ENCODE measurements at regions not wholly inside any gene's neighbourhood (a gene's known extent, or its start where the extent isn't known, plus 50 kb on each side); places are given as distances from the start of the nearest gene placed in this dataset.

DNA sequence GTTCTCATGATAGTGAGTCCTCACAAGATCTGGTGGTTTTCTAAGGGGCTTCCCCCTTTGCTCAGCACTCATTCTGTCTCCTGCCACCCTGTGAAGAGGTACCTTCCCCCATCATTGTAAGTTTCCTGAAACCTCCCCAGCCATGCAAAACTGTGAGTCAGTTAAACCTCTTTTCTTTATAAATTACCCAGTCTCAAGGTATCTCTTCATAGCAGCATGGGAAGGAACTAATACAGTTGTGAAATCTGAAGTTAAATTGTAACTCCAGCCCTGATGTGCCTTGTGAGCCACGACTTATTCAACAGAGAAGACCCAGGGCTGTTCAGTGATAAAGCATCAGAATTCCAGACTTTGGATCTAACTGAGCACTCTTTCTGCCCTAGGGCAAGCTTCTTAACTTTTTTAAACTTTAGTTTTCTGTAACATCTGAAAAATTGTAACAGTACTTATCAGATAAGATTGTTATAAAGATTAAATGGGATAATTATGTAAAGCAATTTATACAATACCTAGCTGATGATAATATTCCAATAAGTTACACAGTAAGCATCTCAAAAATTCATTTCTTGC lies 220.0 kb downstream of the TRPC6 start:
- in situ Hi-C loops (cut with HindIII; ENCODE audit: extremely low pct_ligation_motif_present, low pct_unique_long_range_greater_than_20kb) = no loop called here
- no TSS peak for BruUV-seq (replicated peaks)
- H3K9ac ChIP-seq (ENCODE audit: insufficient read depth, low read depth, low read length) = no peak overlapping the region

More for the DNA sequence above, 220.0 kb downstream of the TRPC6 start:
- TF ChIP-seq, protein P1, sequence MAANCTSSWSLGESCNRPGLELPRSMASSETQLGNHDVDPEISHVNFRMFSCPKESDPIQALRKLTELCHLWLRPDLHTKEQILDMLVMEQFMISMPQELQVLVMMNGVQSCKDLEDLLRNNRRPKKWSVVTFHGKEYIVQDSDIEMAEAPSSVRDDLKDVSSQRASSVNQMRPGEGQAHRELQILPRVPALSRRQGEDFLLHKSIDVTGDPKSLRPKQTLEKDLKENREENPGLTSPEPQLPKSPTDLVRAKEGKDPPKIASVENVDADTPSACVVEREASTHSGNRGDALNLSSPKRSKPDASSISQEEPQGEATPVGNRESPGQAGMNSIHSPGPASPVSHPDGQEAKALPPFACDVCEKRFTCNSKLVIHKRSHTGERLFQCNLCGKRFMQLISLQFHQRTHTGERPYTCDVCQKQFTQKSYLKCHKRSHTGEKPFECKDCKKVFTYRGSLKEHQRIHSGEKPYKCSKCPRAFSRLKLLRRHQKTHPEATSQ (CRISPR knock-in tag; IDR thresholded peaks at IDR 0.05; ENCODE audit: borderline replicate concordance) = no peak
- TF ChIP-seq, protein P2, sequence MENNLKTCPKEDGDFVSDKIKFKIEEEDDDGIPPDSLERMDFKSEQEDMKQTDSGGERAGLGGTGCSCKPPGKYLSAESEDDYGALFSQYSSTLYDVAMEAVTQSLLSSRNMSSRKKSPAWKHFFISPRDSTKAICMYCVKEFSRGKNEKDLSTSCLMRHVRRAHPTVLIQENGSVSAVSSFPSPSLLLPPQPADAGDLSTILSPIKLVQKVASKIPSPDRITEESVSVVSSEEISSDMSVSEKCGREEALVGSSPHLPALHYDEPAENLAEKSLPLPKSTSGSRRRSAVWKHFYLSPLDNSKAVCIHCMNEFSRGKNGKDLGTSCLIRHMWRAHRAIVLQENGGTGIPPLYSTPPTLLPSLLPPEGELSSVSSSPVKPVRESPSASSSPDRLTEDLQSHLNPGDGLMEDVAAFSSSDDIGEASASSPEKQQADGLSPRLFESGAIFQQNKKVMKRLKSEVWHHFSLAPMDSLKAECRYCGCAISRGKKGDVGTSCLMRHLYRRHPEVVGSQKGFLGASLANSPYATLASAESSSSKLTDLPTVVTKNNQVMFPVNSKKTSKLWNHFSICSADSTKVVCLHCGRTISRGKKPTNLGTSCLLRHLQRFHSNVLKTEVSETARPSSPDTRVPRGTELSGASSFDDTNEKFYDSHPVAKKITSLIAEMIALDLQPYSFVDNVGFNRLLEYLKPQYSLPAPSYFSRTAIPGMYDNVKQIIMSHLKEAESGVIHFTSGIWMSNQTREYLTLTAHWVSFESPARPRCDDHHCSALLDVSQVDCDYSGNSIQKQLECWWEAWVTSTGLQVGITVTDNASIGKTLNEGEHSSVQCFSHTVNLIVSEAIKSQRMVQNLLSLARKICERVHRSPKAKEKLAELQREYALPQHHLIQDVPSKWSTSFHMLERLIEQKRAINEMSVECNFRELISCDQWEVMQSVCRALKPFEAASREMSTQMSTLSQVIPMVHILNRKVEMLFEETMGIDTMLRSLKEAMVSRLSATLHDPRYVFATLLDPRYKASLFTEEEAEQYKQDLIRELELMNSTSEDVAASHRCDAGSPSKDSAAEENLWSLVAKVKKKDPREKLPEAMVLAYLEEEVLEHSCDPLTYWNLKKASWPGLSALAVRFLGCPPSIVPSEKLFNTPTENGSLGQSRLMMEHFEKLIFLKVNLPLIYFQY (CRISPR knock-in tag; IDR thresholded peaks at IDR 0.05; ENCODE audit: borderline replicate concordance) = no peak
- no peak for TF ChIP-seq ZNF446 (CRISPR knock-in tag; IDR thresholded peaks at IDR 0.05)
- no peak for TF ChIP-seq ZNF292 (CRISPR knock-in tag; IDR thresholded peaks at IDR 0.05; ENCODE audit: borderline replicate concordance, low read depth)
- no peak for TF ChIP-seq ZNF3 (CRISPR knock-in tag; IDR thresholded peaks at IDR 0.05)
- TF ChIP-seq PAWR (CRISPR knock-in tag; IDR thresholded peaks at IDR 0.05; ENCODE audit: borderline replicate concordance) = no peak
- TF ChIP-seq, protein P3, sequence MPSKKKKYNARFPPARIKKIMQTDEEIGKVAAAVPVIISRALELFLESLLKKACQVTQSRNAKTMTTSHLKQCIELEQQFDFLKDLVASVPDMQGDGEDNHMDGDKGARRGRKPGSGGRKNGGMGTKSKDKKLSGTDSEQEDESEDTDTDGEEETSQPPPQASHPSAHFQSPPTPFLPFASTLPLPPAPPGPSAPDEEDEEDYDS (CRISPR knock-in tag; IDR thresholded peaks at IDR 0.05) = no peak
- no peak for TF ChIP-seq HMG20B (CRISPR knock-in tag; conservative IDR thresholded peaks at IDR 0.05)
- no peak for TF ChIP-seq SP2 (CRISPR knock-in tag; IDR thresholded peaks at IDR 0.05)
- no peak for TF ChIP-seq ZBTB20 (CRISPR knock-in tag; IDR thresholded peaks at IDR 0.05; ENCODE audit: borderline replicate concordance, low read depth)
- no peak for TF ChIP-seq ZMYM2 (CRISPR knock-in tag; IDR thresholded peaks at IDR 0.05)
- no peak for TF ChIP-seq ZFP62 (CRISPR knock-in tag; IDR thresholded peaks at IDR 0.05)
- no peak for TF ChIP-seq HDAC1 (CRISPR knock-in tag; IDR thresholded peaks at IDR 0.05)
- no peak for DNase-seq (ENCODE audit: low spot score)
- no peaks in the 10 kb centered on the region for H3K4me1 ChIP-seq (ENCODE audit: insufficient read depth, low read length)
- H3K4me3 ChIP-seq (replicated peaks in 1 of 3; ENCODE audit: insufficient read depth in 1 of 3, low read depth in 2 of 3, low read length in 3 of 3) = no peak overlapping the region
- ChIA-PET POLR2A (no interaction called here), CTCF (ENCODE audit: low intra/inter-chr PET ratio, low total read pairs) (no interaction called here)
- no peaks in the 10 kb centered on the region for H4K20me1 ChIP-seq (ENCODE audit: insufficient read depth, low read length)
- intact Hi-C loops (cut with micrococcal nuclease; ENCODE audit: unreplicated experiment) = no loop called here
- H3K27me3 ChIP-seq (ENCODE audit: control insufficient read depth in 1 of 2, insufficient read depth in 2 of 2, low read length in 2 of 2) = no peaks in the 10 kb centered on the region
- no peaks in the 10 kb centered on the region for H3K79me2 ChIP-seq (ENCODE audit: insufficient read depth, low read length)
- FAIRE-seq = no peak
- H3K9me3 ChIP-seq (ENCODE audit: low read length) = no peaks in the 10 kb centered on the region
- no peak overlapping the region for H2AFZ ChIP-seq (ENCODE audit: low read length)
- H3K27ac ChIP-seq (ENCODE audit: extremely low read length, insufficient read depth, low read length) = no peak overlapping the region
- no peaks in the 10 kb centered on the region for H3K36me3 ChIP-seq (replicated peaks in 1 of 2; ENCODE audit: control insufficient read depth in 1 of 2, insufficient read depth in 2 of 2, low read length in 2 of 2)
- H3K4me2 ChIP-seq (ENCODE audit: low read depth, low read length) = no peak overlapping the region
- 0% methylated on average over 1 of the region's 1 CpG for WGBS (ENCODE audit: low lambda C conversion rate)
- no peak for ATAC-seq

Data from HepG2 (cell line).